K562 (cell line): ENCODE measurements at regions not wholly inside any gene's neighbourhood (a gene's known extent, or its start where the extent isn't known, plus 50 kb on each side); places are given as distances from the start of the nearest gene placed in this dataset.

Experiments
- ATAC-seq: fragments of 200-7000 bp; cut with Tn5 transposase; 3 replicates; pipeline ENCODE4 v1.9.1; 2020; ENCODE audit warnings: moderate library complexity
- BruUV-seq: library from RNA; stranded (reverse); fragments of 400-500 nt; replicated peaks from 2 replicates; lab custom pipeline; 2021; lab: Mats Ljungman, UMichigan
- CTCF ChIA-PET: fragments of 300-600 bp; formaldehyde crosslinking; extraction: SDS; loops from one replicate; lab custom pipeline; 2021; ENCODE audit warnings: low intra/inter-chr PET ratio; lab: Yijun Ruan, JAX
- POLR2A ChIA-PET: fragments of 300-600, 350-650 bp; sonication (Branson Sonifier 250); formaldehyde crosslinking; extraction: SDS; loops from one replicate; lab custom pipeline; 2021; ENCODE audit warnings: antibody characterized with exemption, inconsistent platforms; lab: Yijun Ruan, JAX
- DNase-seq, 4 experiments: peaks; one replicate each; pipeline versions ENCODE4 v3.0.0 to v3.0.0-alpha.2; 2011 to 2018; ENCODE audit warnings: low spot score in 3 of 4, mixed read lengths in 3 of 4; ENCODE audit errors: extremely low read depth in 1 of 4
- FAIRE-seq: peaks from 2 replicates; lab custom pipeline; 2011; peaks lifted over from hg19 to GRCh38; lab: Jason Lieb, UNC
- H2AFZ ChIP-seq: 2 replicates; pipeline ENCODE4 v1.6.0; 2011; ENCODE audit warnings: low read depth, low read length, control low read depth, inconsistent platforms
- H3K27ac ChIP-seq: fragments of 200-600 bp; 3 replicates; pipeline ENCODE4 v1.8.0; 2011; ENCODE audit warnings: low read depth, mild to moderate bottlenecking, control low read depth, inconsistent platforms, low read length, moderate library complexity, mixed read lengths; ENCODE audit errors: extremely low read depth
- H3K27me3 ChIP-seq, 2 experiments: fragments of 300-600 bp in 1 of 2; 2 replicates in 1 of 2; 3 replicates in 1 of 2; pipeline versions ENCODE4 v1.6.0 to v1.8.0; 2011; ENCODE audit warnings: inconsistent platforms in 2 of 2, low read length in 2 of 2, mild to moderate bottlenecking in 1 of 2, mixed read lengths in 1 of 2, moderate library complexity in 1 of 2; ENCODE audit not compliant: control insufficient read depth in 2 of 2, insufficient read depth in 2 of 2
- H3K36me3 ChIP-seq: fragments of 300-600 bp; 3 replicates; pipeline ENCODE4 v1.8.0; 2011; ENCODE audit warnings: mild to moderate bottlenecking, low read length, inconsistent platforms; ENCODE audit not compliant: control insufficient read depth, insufficient read depth
- H3K4me1 ChIP-seq, 2 experiments: fragments of 200-600 bp in 1 of 2; replicated peaks in 1 of 2; 2 replicates in 1 of 2; 3 replicates in 1 of 2; pipeline versions ENCODE4 v1.5.1 to v1.8.0; 2011; ENCODE audit warnings: inconsistent platforms in 2 of 2, low read length in 2 of 2, mild to moderate bottlenecking in 1 of 2, mixed read lengths in 1 of 2, moderate library complexity in 1 of 2; ENCODE audit not compliant: control insufficient read depth in 2 of 2, insufficient read depth in 2 of 2
- H3K4me2 ChIP-seq: 2 replicates; pipeline ENCODE4 v1.6.1; 2011; ENCODE audit warnings: low read length, control low read depth, inconsistent platforms, mixed read lengths; ENCODE audit not compliant: insufficient read depth
- H3K4me3 ChIP-seq: fragments of 200-600 bp; sonication (generic), shearing (Covaris generic); 2 replicates; pipeline ENCODE4 v1.5.1; 2016; ENCODE audit warnings: control low read depth, inconsistent platforms
- H3K79me2 ChIP-seq: fragments of 200-600 bp; 3 replicates; pipeline ENCODE4 v1.8.0; 2011; ENCODE audit warnings: low read length, inconsistent platforms; ENCODE audit not compliant: control insufficient read depth, insufficient read depth
- H3K9ac ChIP-seq, 2 experiments: 2 replicates each; pipeline versions ENCODE4 v1.6.0 to v1.6.1; 2011; ENCODE audit warnings: low read depth in 2 of 2, low read length in 2 of 2, control low read depth in 1 of 2, inconsistent platforms in 1 of 2, mild to moderate bottlenecking in 1 of 2, mixed read lengths in 1 of 2; ENCODE audit not compliant: insufficient read depth in 1 of 2
- H3K9me1 ChIP-seq: one replicate; pipeline ENCODE4 v1.6.0; 2011; ENCODE audit warnings: inconsistent platforms, mild to moderate bottlenecking, low read length, moderate library complexity; ENCODE audit not compliant: control insufficient read depth, insufficient read depth
- H3K9me3 ChIP-seq: replicated peaks from 2 replicates; pipeline ENCODE4 v1.5.1; 2011; ENCODE audit warnings: low read depth, low read length, inconsistent platforms; ENCODE audit not compliant: control insufficient read depth, insufficient read depth
- H4K20me1 ChIP-seq: replicated peaks from 2 replicates; pipeline ENCODE4 v1.6.1; 2011; ENCODE audit warnings: low read length, inconsistent platforms, mixed read lengths; ENCODE audit not compliant: control insufficient read depth, insufficient read depth
- C11orf30 ChIP-seq: fragments of 450-650 bp; IDR thresholded peaks from 2 replicates; pipeline ENCODE4 v1.6.1; 2016; ENCODE audit warnings: low read depth, mild to moderate bottlenecking
- GABPA ChIP-seq: fragments of 200-800 bp; sonication (Bioruptor generic); conservative IDR thresholded peaks from 2 replicates; pipeline ENCODE4 v1.6.1; 2016; ENCODE audit warnings: low read depth, missing genetic modification characterization, missing compliant biosample characterization
- NFE2L1 ChIP-seq: fragments of 450-650 bp; IDR thresholded peaks from 2 replicates; pipeline ENCODE4 v1.6.1; 2016; ENCODE audit warnings: missing genetic modification characterization, low read depth, mild to moderate bottlenecking, missing compliant biosample characterization, moderate library complexity, borderline replicate concordance
- POLR2A ChIP-seq: fragments of 450-650 bp; conservative IDR thresholded peaks from 2 replicates; pipeline ENCODE4 v1.6.1; 2016
- SMAD4 ChIP-seq: fragments of 250-450 bp; sonication (Bioruptor Pico); conservative IDR thresholded peaks from 2 replicates; pipeline ENCODE4 v1.8.0; 2021; ENCODE audit warnings: inconsistent platforms, mild to moderate bottlenecking, moderate library complexity
- SUPT5H ChIP-seq: fragments of 450-650 bp; IDR thresholded peaks from 2 replicates; pipeline ENCODE4 v1.6.1; 2016
- ZC3H11A ChIP-seq: IDR thresholded peaks from 2 replicates; pipeline ENCODE4 v1.6.1; 2012; ENCODE audit warnings: low read depth, low read length, improper control_type of control experiment
- ZKSCAN8 ChIP-seq: fragments of 200-800 bp; sonication (Bioruptor generic); IDR thresholded peaks from 2 replicates; pipeline ENCODE4 v1.6.1; 2016; ENCODE audit warnings: missing genetic modification characterization, missing compliant biosample characterization
- ZNF778 ChIP-seq: fragments of 450-650 bp; formaldehyde crosslinking; IDR thresholded peaks from 2 replicates; pipeline ENCODE4 v1.4.0; 2020; ENCODE audit warnings: mild to moderate bottlenecking, moderate library complexity
- WGBS: fragments of 100-300 bp; shearing (Covaris generic); methylation state at CpG from one replicate; pipeline ENCODE4 v1.1.6; 2016; ENCODE audit warnings: low coverage, mixed read lengths; ENCODE audit not compliant: insufficient coverage; ENCODE audit errors: missing lambda C conversion rate; 5-methylcytosine and 5-hydroxymethylcytosine counted together
- in situ Hi-C: fragments of 300-500 bp; cut with MboI; formaldehyde crosslinking; loops from 4 replicates; pipeline ENCODE4 v1.15.0; 2018; ENCODE audit warnings: inconsistent platforms, mixed read lengths
- intact Hi-C: fragments of 100-400 bp; cut with micrococcal nuclease; formaldehyde crosslinking; loops from 2 replicates; pipeline ENCODE4 v1.14.2; 2022
- TF ChIP-seq, protein P1 (sequence below): fragments of 450-650 bp; IDR thresholded peaks from 2 replicates; pipeline ENCODE4 v1.6.1; 2016; ENCODE audit warnings: antibody characterized with exemption
- TF ChIP-seq, protein P2 (sequence below): IDR thresholded peaks from 2 replicates; pipeline ENCODE4 v1.6.1; 2011; ENCODE audit warnings: borderline replicate concordance, low read depth, mild to moderate bottlenecking, moderate library complexity, low read length; ENCODE audit not compliant: insufficient read depth, poor library complexity, severe bottlenecking
- TF ChIP-seq, protein P3 (sequence below): fragments of 450-650 bp; IDR thresholded peaks from 2 replicates; pipeline ENCODE4 v1.6.1; 2014; ENCODE audit warnings: low read depth, mild to moderate bottlenecking, moderate library complexity, borderline replicate concordance
- TF ChIP-seq, protein P4 (sequence below): fragments of 250-450 bp; sonication (Bioruptor Pico); IDR thresholded peaks from 2 replicates; pipeline ENCODE4 v1.5.0; 2021; ENCODE audit warnings: mild to moderate bottlenecking, borderline replicate concordance

DNA sequence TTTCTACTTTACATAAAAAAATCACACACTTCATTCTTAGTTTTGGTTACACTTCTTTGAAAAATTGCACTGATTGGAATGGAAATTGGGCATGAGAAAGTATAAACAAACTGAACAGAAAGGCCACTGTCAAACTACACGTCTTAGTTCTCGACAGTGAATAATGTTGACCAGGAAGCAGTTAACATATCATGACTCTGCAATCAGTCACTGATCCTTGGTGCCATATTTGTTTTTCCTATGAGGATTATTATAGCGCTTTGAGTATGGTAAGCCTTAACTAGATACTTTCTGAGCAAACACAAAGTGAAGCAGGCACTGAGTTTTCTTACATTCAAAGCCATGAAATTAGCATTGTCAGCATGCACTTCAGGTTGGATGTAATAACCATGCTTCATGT, 495.1 kb upstream of the ANKRD30A start:
- Histone ChIP-seq H3K4me2 (no peak overlapping the region), H3K79me2 (no peaks in the 10 kb centered on the region), H3K9ac (no peak overlapping the region), H3K27me3 (no peaks in the 10 kb centered on the region), H3K4me1 (no peaks in the 10 kb centered on the region), H4K20me1 (no peaks in the 10 kb centered on the region), H3K9me1 (no peaks in the 10 kb centered on the region), H3K27ac (no peak overlapping the region), H3K9me3 (no peaks in the 10 kb centered on the region), H3K36me3 (no peaks in the 10 kb centered on the region), H2AFZ (no peak overlapping the region), H3K4me3 (no peak overlapping the region)
- WGBS, result 4% methylated on average over 3 of the region's 3 CpGs
- FAIRE-seq, result no peak
- CTCF ChIA-PET, result no interaction called here
- BruUV-seq, result no TSS peak
- ATAC-seq, result no peak
- DNase-seq, result no peak
- in situ Hi-C loops (no loop called here), intact Hi-C loops (no loop called here)
- POLR2A ChIA-PET, result interaction anchor here (0.9 kb wide), 1 partner anchor 851 kb away, joined by 3 read pairs; no protein-coding TSS in a partner anchor
- no peak for TF ChIP-seq SUPT5H
- TF ChIP-seq SMAD4 (CRISPR knock-in tag), result no peak
- no peak for TF ChIP-seq ZNF778 (CRISPR knock-in tag)
- TF ChIP-seq, protein P1, sequence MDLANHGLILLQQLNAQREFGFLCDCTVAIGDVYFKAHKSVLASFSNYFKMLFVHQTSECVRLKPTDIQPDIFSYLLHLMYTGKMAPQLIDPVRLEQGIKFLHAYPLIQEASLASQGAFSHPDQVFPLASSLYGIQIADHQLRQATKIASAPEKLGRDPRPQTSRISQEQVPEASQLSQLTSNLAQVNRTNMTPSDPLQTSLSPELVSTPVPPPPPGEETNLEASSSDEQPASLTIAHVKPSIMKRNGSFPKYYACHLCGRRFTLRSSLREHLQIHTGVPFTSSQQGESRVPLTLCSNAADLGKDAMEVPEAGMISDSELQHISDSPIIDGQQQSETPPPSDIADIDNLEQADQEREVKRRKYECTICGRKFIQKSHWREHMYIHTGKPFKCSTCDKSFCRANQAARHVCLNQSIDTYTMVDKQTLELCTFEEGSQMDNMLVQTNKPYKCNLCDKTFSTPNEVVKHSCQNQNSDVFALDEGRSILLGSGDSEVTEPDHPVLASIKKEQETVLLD, result no peak
- TF ChIP-seq GABPA, result no peak
- TF ChIP-seq, protein P2, sequence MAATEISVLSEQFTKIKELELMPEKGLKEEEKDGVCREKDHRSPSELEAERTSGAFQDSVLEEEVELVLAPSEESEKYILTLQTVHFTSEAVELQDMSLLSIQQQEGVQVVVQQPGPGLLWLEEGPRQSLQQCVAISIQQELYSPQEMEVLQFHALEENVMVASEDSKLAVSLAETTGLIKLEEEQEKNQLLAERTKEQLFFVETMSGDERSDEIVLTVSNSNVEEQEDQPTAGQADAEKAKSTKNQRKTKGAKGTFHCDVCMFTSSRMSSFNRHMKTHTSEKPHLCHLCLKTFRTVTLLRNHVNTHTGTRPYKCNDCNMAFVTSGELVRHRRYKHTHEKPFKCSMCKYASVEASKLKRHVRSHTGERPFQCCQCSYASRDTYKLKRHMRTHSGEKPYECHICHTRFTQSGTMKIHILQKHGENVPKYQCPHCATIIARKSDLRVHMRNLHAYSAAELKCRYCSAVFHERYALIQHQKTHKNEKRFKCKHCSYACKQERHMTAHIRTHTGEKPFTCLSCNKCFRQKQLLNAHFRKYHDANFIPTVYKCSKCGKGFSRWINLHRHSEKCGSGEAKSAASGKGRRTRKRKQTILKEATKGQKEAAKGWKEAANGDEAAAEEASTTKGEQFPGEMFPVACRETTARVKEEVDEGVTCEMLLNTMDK, result no peak
- TF ChIP-seq NFE2L1 (tag), result no peak
- TF ChIP-seq ZC3H11A, result no peak
- no peak for TF ChIP-seq POLR2A
- TF ChIP-seq, protein P3, sequence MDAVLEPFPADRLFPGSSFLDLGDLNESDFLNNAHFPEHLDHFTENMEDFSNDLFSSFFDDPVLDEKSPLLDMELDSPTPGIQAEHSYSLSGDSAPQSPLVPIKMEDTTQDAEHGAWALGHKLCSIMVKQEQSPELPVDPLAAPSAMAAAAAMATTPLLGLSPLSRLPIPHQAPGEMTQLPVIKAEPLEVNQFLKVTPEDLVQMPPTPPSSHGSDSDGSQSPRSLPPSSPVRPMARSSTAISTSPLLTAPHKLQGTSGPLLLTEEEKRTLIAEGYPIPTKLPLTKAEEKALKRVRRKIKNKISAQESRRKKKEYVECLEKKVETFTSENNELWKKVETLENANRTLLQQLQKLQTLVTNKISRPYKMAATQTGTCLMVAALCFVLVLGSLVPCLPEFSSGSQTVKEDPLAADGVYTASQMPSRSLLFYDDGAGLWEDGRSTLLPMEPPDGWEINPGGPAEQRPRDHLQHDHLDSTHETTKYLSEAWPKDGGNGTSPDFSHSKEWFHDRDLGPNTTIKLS, result no peak
- TF ChIP-seq C11orf30, result no peak
- TF ChIP-seq, protein P4, sequence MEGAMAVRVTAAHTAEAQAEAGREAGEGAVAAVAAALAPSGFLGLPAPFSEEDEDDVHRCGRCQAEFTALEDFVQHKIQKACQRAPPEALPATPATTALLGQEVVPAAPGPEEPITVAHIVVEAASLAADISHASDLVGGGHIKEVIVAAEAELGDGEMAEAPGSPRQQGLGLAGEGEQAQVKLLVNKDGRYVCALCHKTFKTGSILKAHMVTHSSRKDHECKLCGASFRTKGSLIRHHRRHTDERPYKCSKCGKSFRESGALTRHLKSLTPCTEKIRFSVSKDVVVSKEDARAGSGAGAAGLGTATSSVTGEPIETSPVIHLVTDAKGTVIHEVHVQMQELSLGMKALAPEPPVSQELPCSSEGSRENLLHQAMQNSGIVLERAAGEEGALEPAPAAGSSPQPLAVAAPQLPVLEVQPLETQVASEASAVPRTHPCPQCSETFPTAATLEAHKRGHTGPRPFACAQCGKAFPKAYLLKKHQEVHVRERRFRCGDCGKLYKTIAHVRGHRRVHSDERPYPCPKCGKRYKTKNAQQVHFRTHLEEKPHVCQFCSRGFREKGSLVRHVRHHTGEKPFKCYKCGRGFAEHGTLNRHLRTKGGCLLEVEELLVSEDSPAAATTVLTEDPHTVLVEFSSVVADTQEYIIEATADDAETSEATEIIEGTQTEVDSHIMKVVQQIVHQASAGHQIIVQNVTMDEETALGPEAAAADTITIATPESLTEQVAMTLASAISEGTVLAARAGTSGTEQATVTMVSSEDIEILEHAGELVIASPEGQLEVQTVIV (CRISPR knock-in tag), result no peak
- no peak for TF ChIP-seq ZKSCAN8 (CRISPR knock-in tag)
